T-helper 17 cell (primary cell): ENCODE measurements at regions not wholly inside any gene's neighbourhood (a gene's known extent, or its start where the extent isn't known, plus 50 kb on each side); places are given as distances from the start of the nearest gene placed in this dataset.

Source experiments
- ATAC-seq: fragments of 150-1000 bp; cut with Tn5 transposase; 2 replicates; pipeline ENCODE4 v1.10.0; 2021; ENCODE audit warnings: mild to moderate bottlenecking, moderate library complexity
- DNase-seq, 3 donors: peaks; one replicate each; pipeline versions ENCODE4 v3.0.0 to v3.0.0-alpha.2; 2020 to 2021
- H3K9me3 ChIP-seq: one replicate; pipeline ENCODE4 v1.7.0; 2013; ENCODE audit warnings: low read length, mild to moderate bottlenecking; ENCODE audit not compliant: control insufficient read depth, poor library complexity, severe bottlenecking
- H3K27ac Mint-ChIP-seq: one replicate; pipeline ENCODE4 v1.8.0; 2022; ENCODE audit warnings: mild to moderate bottlenecking, moderate library complexity, mixed read lengths
- H3K27me3 Mint-ChIP-seq: one replicate; pipeline ENCODE4 v1.8.0; 2022; ENCODE audit warnings: mixed read lengths
- H3K36me3 Mint-ChIP-seq: one replicate; pipeline ENCODE4 v1.8.0; 2022; ENCODE audit warnings: low read depth, mixed read lengths
- H3K4me1 Mint-ChIP-seq: one replicate; pipeline ENCODE4 v1.8.0; 2022; ENCODE audit warnings: mild to moderate bottlenecking, mixed read lengths
- H3K4me3 Mint-ChIP-seq: one replicate; pipeline ENCODE4 v1.8.0; 2022; ENCODE audit warnings: mild to moderate bottlenecking, moderate library complexity, mixed read lengths

- no peaks in the 10 kb centered on the region for H3K36me3 Mint-ChIP-seq
- ATAC-seq (no peak), DNase-seq (no peak)
- peaks cover 4% of the 10 kb centered on the region for H3K27me3 Mint-ChIP-seq
- no peak overlapping the region for H3K27ac Mint-ChIP-seq
- H3K4me3 Mint-ChIP-seq: no peak overlapping the region
- no peaks in the 10 kb centered on the region for H3K4me1 Mint-ChIP-seq
- H3K9me3 ChIP-seq: no peaks in the 10 kb centered on the region
Measured at GRCh38 chr11:110870816-110871522, 158.7 kb upstream of the ARHGAP20 start.

GRCh38 chr11:110867951-110868350, 155.7 kb upstream of the ARHGAP20 start:
- no peaks in the 10 kb centered on the region for H3K4me1 Mint-ChIP-seq
- no peak overlapping the region for H3K27ac Mint-ChIP-seq
- H3K9me3 ChIP-seq: no peaks in the 10 kb centered on the region
- peaks cover 2% of the 10 kb centered on the region for H3K36me3 Mint-ChIP-seq
- peaks cover 14% of the 10 kb centered on the region for H3K27me3 Mint-ChIP-seq
- no peak overlapping the region for H3K4me3 Mint-ChIP-seq
- ATAC-seq (no peak), DNase-seq (no peak)

GRCh38 chr11:110866081-110866480, 153.8 kb upstream of the ARHGAP20 start:
- Mint-ChIP-seq H3K27me3 (peaks cover 14% of the 10 kb centered on the region), H3K4me1 (no peaks in the 10 kb centered on the region), H3K36me3 (peaks cover 2% of the 10 kb centered on the region)

GRCh38 chr11:110862407-110862806, 150.2 kb upstream of the ARHGAP20 start:
- no peak overlapping the region for H3K27ac Mint-ChIP-seq
- no peaks in the 10 kb centered on the region for H3K4me1 Mint-ChIP-seq
- DNase-seq (no peak), ATAC-seq (no peak)
- H3K9me3 ChIP-seq: no peaks in the 10 kb centered on the region
- no peak overlapping the region for H3K4me3 Mint-ChIP-seq
- peaks cover 2% of the 10 kb centered on the region for H3K36me3 Mint-ChIP-seq
- peaks cover 19% of the 10 kb centered on the region for H3K27me3 Mint-ChIP-seq

More at GRCh38 chr11:110866081-110866480, 153.8 kb upstream of the ARHGAP20 start:
- ATAC-seq (no peak), DNase-seq (no peak)
- Mint-ChIP-seq H3K4me3 (no peak overlapping the region), H3K27ac (no peak overlapping the region)
- no peaks in the 10 kb centered on the region for H3K9me3 ChIP-seq

GRCh38 chr11:110860461-110860860, 148.2 kb upstream of the ARHGAP20 start:
- no peaks in the 10 kb centered on the region for H3K9me3 ChIP-seq
- Mint-ChIP-seq H3K36me3 (peaks cover 2% of the 10 kb centered on the region), H3K27ac (no peak overlapping the region), H3K4me1 (no peaks in the 10 kb centered on the region), H3K27me3 (peaks cover 13% of the 10 kb centered on the region), H3K4me3 (no peak overlapping the region)
- DNase-seq (no peak), ATAC-seq (no peak)

GRCh38 chr11:110859998-110860397, 147.8 kb upstream of the ARHGAP20 start:
- no peak for ATAC-seq
- Mint-ChIP-seq H3K36me3 (no peaks in the 10 kb centered on the region), H3K27ac (no peak overlapping the region), H3K4me1 (no peaks in the 10 kb centered on the region), H3K27me3 (peaks cover 9% of the 10 kb centered on the region), H3K4me3 (no peak overlapping the region)
- DNase-seq: no peak
- no peaks in the 10 kb centered on the region for H3K9me3 ChIP-seq

GRCh38 chr11:110859240-110859840, 147.1 kb upstream of the ARHGAP20 start:
- no peaks in the 10 kb centered on the region for H3K4me1 Mint-ChIP-seq
- H3K36me3 Mint-ChIP-seq: no peaks in the 10 kb centered on the region
- DNase-seq (no peak), ATAC-seq (no peak)
- no peak overlapping the region for H3K4me3 Mint-ChIP-seq
- no peaks in the 10 kb centered on the region for H3K9me3 ChIP-seq
- peaks cover 5% of the 10 kb centered on the region for H3K27me3 Mint-ChIP-seq
- H3K27ac Mint-ChIP-seq: no peak overlapping the region

- Mint-ChIP-seq H3K4me3 (no peak overlapping the region), H3K27ac (no peak overlapping the region), H3K4me1 (no peaks in the 10 kb centered on the region), H3K36me3 (no peaks in the 10 kb centered on the region), H3K27me3 (peaks cover 5% of the 10 kb centered on the region)
- H3K9me3 ChIP-seq: no peaks in the 10 kb centered on the region
- ATAC-seq: no peak
- DNase-seq: no peak
Measured at GRCh38 chr11:110858547-110858921, 146.3 kb upstream of the ARHGAP20 start.

- H3K4me1 Mint-ChIP-seq: no peaks in the 10 kb centered on the region
- H3K4me3 Mint-ChIP-seq: no peak overlapping the region
- no peaks in the 10 kb centered on the region for H3K9me3 ChIP-seq
- H3K27ac Mint-ChIP-seq: no peak overlapping the region
- peaks cover 5% of the 10 kb centered on the region for H3K27me3 Mint-ChIP-seq
- no peaks in the 10 kb centered on the region for H3K36me3 Mint-ChIP-seq
- DNase-seq: no peak
- no peak for ATAC-seq
Measured at GRCh38 chr11:110857892-110858546, 145.8 kb upstream of the ARHGAP20 start.

GRCh38 chr11:110856996-110857812, 145.0 kb upstream of the ARHGAP20 start:
- no peak overlapping the region for H3K4me3 Mint-ChIP-seq
- no peak for DNase-seq
- H3K36me3 Mint-ChIP-seq: no peaks in the 10 kb centered on the region
- no peaks in the 10 kb centered on the region for H3K9me3 ChIP-seq
- ATAC-seq: no peak
- H3K4me1 Mint-ChIP-seq: no peaks in the 10 kb centered on the region
- no peak overlapping the region for H3K27ac Mint-ChIP-seq
- peaks cover 7% of the 10 kb centered on the region for H3K27me3 Mint-ChIP-seq

- H3K4me1 Mint-ChIP-seq: no peaks in the 10 kb centered on the region
- no peaks in the 10 kb centered on the region for H3K9me3 ChIP-seq
- H3K4me3 Mint-ChIP-seq: no peak overlapping the region
- no peak for DNase-seq
- peaks cover 14% of the 10 kb centered on the region for H3K27me3 Mint-ChIP-seq
- no peaks in the 10 kb centered on the region for H3K36me3 Mint-ChIP-seq
- no peak for ATAC-seq
- H3K27ac Mint-ChIP-seq: no peak overlapping the region
Measured at GRCh38 chr11:110856340-110856739, 144.1 kb upstream of the ARHGAP20 start.

GRCh38 chr11:110855191-110855590, 143.0 kb upstream of the ARHGAP20 start:
- Mint-ChIP-seq H3K27ac (no peak overlapping the region), H3K4me3 (no peak overlapping the region), H3K4me1 (no peaks in the 10 kb centered on the region), H3K27me3 (peaks cover 23% of the 10 kb centered on the region), H3K36me3 (no peaks in the 10 kb centered on the region)
- no peaks in the 10 kb centered on the region for H3K9me3 ChIP-seq
- DNase-seq (no peak), ATAC-seq (no peak)

- Mint-ChIP-seq H3K27ac (no peak overlapping the region), H3K27me3 (peaks cover 18% of the 10 kb centered on the region), H3K4me3 (no peak overlapping the region), H3K36me3 (no peaks in the 10 kb centered on the region), H3K4me1 (no peaks in the 10 kb centered on the region)
- DNase-seq (no peak), ATAC-seq (no peak)
- H3K9me3 ChIP-seq: no peaks in the 10 kb centered on the region
Measured at GRCh38 chr11:110852921-110853490, 140.8 kb upstream of the ARHGAP20 start.
